CD4-positive, CD25-positive, alpha-beta regulatory T cell (primary cell): ENCODE measurements at regions not wholly inside any gene's neighbourhood (a gene's known extent, or its start where the extent isn't known, plus 50 kb on each side); places are given as distances from the start of the nearest gene placed in this dataset.
A peak's percentile ranks its signal among the peaks of the same experiment; 100 is the strongest.

Experiments
- ATAC-seq, 2 donors: fragments of 150-1000 bp; cut with Tn5 transposase; one replicate each; pipeline ENCODE4 v1.10.0; 2021; ENCODE audit warnings: low read depth in 2 of 2, moderate number of reproducible peaks in 2 of 2, moderate library complexity in 1 of 2
- DNase-seq, 3 donors: peaks; one replicate each; pipeline versions ENCODE4 v3.0.0 to v3.0.0-alpha.2; 2012 to 2022; ENCODE audit warnings: mixed read lengths in 1 of 3
- H3K27ac ChIP-seq: one replicate; pipeline ENCODE4 v1.7.0; 2013; ENCODE audit warnings: mild to moderate bottlenecking, low read length; ENCODE audit not compliant: insufficient read depth, poor library complexity, severe bottlenecking
- H3K27me3 ChIP-seq: one replicate; pipeline ENCODE4 v1.7.0; 2013; ENCODE audit warnings: low read length; ENCODE audit not compliant: control insufficient read depth, insufficient read depth
- H3K36me3 ChIP-seq: one replicate; pipeline ENCODE4 v1.7.0; 2013; ENCODE audit warnings: mild to moderate bottlenecking, low read length, moderate library complexity; ENCODE audit not compliant: control insufficient read depth, insufficient read depth
- H3K4me1 ChIP-seq: 2 replicates; pipeline ENCODE4 v1.7.0; 2013; ENCODE audit warnings: mild to moderate bottlenecking, low read length; ENCODE audit not compliant: insufficient read depth, control insufficient read depth, poor library complexity, severe bottlenecking
- H3K4me3 ChIP-seq: one replicate; pipeline ENCODE4 v1.7.0; 2013; ENCODE audit warnings: low read depth, mild to moderate bottlenecking, low read length, moderate library complexity
- H3K9me3 ChIP-seq, 2 experiments: 1 replicate in 1 of 2; 2 replicates in 1 of 2; pipeline ENCODE4 v1.7.0; 2013; ENCODE audit warnings: low read length in 2 of 2, mild to moderate bottlenecking in 1 of 2, moderate library complexity in 1 of 2; ENCODE audit not compliant: control insufficient read depth in 2 of 2
- H3K27ac Mint-ChIP-seq, 3 donors: one replicate each; pipeline ENCODE4 v1.8.0; 2020 to 2022; ENCODE audit warnings: mild to moderate bottlenecking in 3 of 3, mixed read lengths in 3 of 3, moderate library complexity in 2 of 3
- H3K27me3 Mint-ChIP-seq: one replicate; pipeline ENCODE4 v1.8.0; 2022; ENCODE audit warnings: mild to moderate bottlenecking, mixed read lengths
- H3K36me3 Mint-ChIP-seq: one replicate; pipeline ENCODE4 v1.8.0; 2020; ENCODE audit warnings: mixed read lengths
- H3K4me1 Mint-ChIP-seq, 4 donors: one replicate each; pipeline ENCODE4 v1.8.0; 2020 to 2022; ENCODE audit warnings: mixed read lengths in 4 of 4, mild to moderate bottlenecking in 1 of 4
- H3K4me3 Mint-ChIP-seq, 4 donors: one replicate each; pipeline ENCODE4 v1.8.0; 2020 to 2022; ENCODE audit warnings: mild to moderate bottlenecking in 4 of 4, mixed read lengths in 4 of 4, moderate library complexity in 3 of 4
- H3K9me3 Mint-ChIP-seq, 7 donors: one replicate each; pipeline ENCODE4 v1.8.0; 2020 to 2022; ENCODE audit warnings: mixed read lengths in 7 of 7, mild to moderate bottlenecking in 3 of 7, moderate library complexity in 2 of 7

DNA sequence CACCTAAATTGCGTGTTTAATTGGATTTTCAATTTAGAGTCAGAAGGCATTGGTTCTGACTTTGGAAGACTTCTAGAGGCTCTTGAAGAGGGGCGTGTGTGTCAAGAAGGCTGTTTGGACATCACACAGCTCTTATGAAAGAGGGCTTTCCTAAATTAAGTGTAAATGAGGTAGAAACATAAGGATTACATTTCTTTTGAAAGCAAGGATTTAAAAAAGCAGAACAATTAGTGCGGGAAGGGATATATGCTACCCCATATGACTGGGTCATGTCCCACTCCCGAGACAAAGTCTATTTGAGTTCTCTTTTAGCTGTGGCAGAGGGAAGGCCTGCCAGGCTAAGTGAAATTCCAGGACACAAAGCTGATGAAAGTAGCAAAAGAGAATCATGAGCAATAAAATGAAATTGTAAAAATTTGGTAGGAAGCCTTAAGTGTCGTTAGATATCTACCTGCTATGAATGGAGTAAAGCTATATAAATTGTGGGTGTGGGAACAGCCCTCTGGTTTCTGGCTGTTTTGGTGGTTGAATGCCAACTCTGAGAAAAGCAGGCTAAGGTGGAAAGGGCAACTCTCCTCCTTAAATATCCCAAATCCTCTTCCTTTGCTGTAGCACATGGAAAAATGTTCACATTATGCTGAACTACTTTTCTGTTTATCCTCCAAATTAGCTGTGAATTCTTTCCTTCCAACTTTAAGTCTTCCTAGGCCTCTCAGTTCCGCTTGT lies 100.6 kb upstream of the TSC22D2 start:
- no peak overlapping the region for H3K4me3 Mint-ChIP-seq
- no peaks in the 10 kb centered on the region for H3K9me3 ChIP-seq
- peaks cover 0 to 1% (median 0%) of the 10 kb centered on the region in 7 donors for H3K9me3 Mint-ChIP-seq
- H3K27ac Mint-ChIP-seq, result no peak overlapping the region
- ATAC-seq (no peak), DNase-seq (no peak)
- peaks cover 9% of the 10 kb centered on the region for H3K27me3 ChIP-seq
- no peaks in the 10 kb centered on the region for H3K36me3 Mint-ChIP-seq
- no peak overlapping the region for H3K4me3 ChIP-seq
- H3K36me3 ChIP-seq, result no peaks in the 10 kb centered on the region
- H3K4me1 ChIP-seq, result no peaks in the 10 kb centered on the region
- no peaks in the 10 kb centered on the region for H3K4me1 Mint-ChIP-seq
- H3K27me3 Mint-ChIP-seq, result peaks cover 8% of the 10 kb centered on the region
- H3K27ac ChIP-seq, result no peak overlapping the region

GRCh38 chr3:150306906-150307305 lies 101.2 kb upstream of the TSC22D2 start:
- Histone ChIP-seq H3K9me3 (no peaks in the 10 kb centered on the region), H3K27ac (no peak overlapping the region), H3K36me3 (no peaks in the 10 kb centered on the region), H3K27me3 (peaks cover 9% of the 10 kb centered on the region), H3K4me3 (no peak overlapping the region), H3K4me1 (no peaks in the 10 kb centered on the region)
- Mint-ChIP-seq H3K27me3 (peaks cover 12% of the 10 kb centered on the region), H3K4me1 (no peaks in the 10 kb centered on the region), H3K9me3 (peaks cover 0 to 1% (median 0%) of the 10 kb centered on the region in 7 donors), H3K27ac (no peak overlapping the region), H3K36me3 (no peaks in the 10 kb centered on the region), H3K4me3 (no peak overlapping the region)
- DNase-seq, result no peak
- no peak for ATAC-seq

DNA sequence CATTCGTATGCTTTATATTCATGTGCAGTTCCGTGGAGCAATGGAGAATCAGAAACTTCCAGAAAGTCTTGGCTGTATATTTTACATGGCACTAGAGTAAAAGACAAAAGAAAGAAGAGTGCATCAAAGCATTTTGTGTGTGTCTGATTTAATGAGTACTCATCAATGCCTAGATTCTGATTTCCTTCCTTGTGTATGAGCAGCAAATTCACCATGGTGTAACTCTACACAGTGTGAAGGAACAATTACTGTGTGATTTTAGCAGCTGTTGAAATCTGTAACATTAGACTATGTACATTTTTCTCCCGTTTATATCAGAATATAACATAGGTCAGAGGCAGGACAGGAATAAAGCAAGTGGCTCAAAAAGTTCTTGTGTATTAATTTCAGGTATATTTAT lies 102.0 kb upstream of the TSC22D2 start:
- ATAC-seq, result no peak
- DNase-seq, result no peak
- Mint-ChIP-seq H3K4me3 (no peak overlapping the region), H3K27ac (no peak overlapping the region), H3K9me3 (peaks cover 0 to 1% (median 0%) of the 10 kb centered on the region in 7 donors), H3K4me1 (no peaks in the 10 kb centered on the region), H3K27me3 (peaks cover 11% of the 10 kb centered on the region), H3K36me3 (no peaks in the 10 kb centered on the region)
- H3K4me1 ChIP-seq, result no peaks in the 10 kb centered on the region
- no peaks in the 10 kb centered on the region for H3K9me3 ChIP-seq
- H3K4me3 ChIP-seq, result no peak overlapping the region
- no peak overlapping the region for H3K27ac ChIP-seq
- H3K36me3 ChIP-seq, result no peaks in the 10 kb centered on the region
- H3K27me3 ChIP-seq, result peaks cover 9% of the 10 kb centered on the region

- ATAC-seq (no peak), DNase-seq (peak in 1 of 3 donors; percentile 22)
- Histone ChIP-seq H3K27me3 (peaks cover 12% of the 10 kb centered on the region), H3K9me3 (no peaks in the 10 kb centered on the region), H3K27ac (no peak overlapping the region), H3K4me1 (no peaks in the 10 kb centered on the region), H3K4me3 (no peak overlapping the region), H3K36me3 (no peaks in the 10 kb centered on the region)
- H3K9me3 Mint-ChIP-seq, result peaks cover 0 to 1% (median 0%) of the 10 kb centered on the region in 7 donors
- no peak overlapping the region for H3K27ac Mint-ChIP-seq
- no peak overlapping the region for H3K4me3 Mint-ChIP-seq
- no peaks in the 10 kb centered on the region for H3K4me1 Mint-ChIP-seq
- no peaks in the 10 kb centered on the region for H3K36me3 Mint-ChIP-seq
- peaks cover 17% of the 10 kb centered on the region for H3K27me3 Mint-ChIP-seq
These were observed 104.3 kb upstream of the TSC22D2 start for GRCh38 chr3:150303768-150304167.

- Mint-ChIP-seq H3K9me3 (peaks cover 0 to 1% (median 0%) of the 10 kb centered on the region in 7 donors), H3K36me3 (no peaks in the 10 kb centered on the region), H3K4me1 (no peaks in the 10 kb centered on the region), H3K27ac (no peak overlapping the region), H3K4me3 (no peak overlapping the region), H3K27me3 (peaks cover 19% of the 10 kb centered on the region)
- Histone ChIP-seq H3K36me3 (no peaks in the 10 kb centered on the region), H3K27ac (no peak overlapping the region), H3K9me3 (no peaks in the 10 kb centered on the region), H3K4me3 (no peak overlapping the region), H3K4me1 (no peaks in the 10 kb centered on the region), H3K27me3 (peaks cover 8% of the 10 kb centered on the region)
- ATAC-seq (no peak), DNase-seq (no peak)
These were observed 105.9 kb upstream of the TSC22D2 start for GRCh38 chr3:150302246-150302645.

DNA sequence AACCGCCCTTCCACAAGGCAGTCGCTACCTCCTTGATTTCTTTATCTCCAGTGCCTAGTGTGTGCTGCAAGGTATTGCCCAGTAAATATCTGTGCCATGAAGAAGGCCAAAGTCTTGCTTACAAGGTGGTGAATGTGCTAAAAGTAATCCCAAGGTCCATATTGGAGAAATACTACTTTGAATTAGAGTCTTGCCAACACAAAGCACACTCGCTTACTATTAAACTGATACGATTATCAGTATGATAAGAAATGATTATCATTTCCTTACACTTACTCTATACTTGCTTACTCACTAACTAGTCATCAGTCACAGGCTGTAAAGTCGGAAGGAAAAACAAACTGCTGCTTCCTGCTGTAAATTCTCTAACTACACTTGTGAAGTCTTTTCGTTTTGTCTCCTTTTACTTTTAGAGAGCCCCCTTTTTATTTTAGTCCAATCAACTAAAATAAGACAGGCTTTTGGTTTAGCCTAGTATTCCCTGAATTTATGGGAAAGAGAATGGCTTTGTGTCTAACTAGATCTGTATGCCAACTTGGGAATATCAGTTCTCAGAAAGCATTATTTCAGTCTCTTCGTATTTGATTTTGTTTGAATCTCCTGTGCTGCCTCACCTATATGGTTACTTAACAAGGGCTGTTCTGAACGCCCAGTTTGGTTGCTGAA lies 107.1 kb upstream of the TSC22D2 start:
- Histone ChIP-seq H3K27me3 (peaks cover 8% of the 10 kb centered on the region), H3K27ac (no peak overlapping the region), H3K4me1 (no peaks in the 10 kb centered on the region), H3K4me3 (no peak overlapping the region), H3K36me3 (no peaks in the 10 kb centered on the region), H3K9me3 (no peaks in the 10 kb centered on the region)
- Mint-ChIP-seq H3K4me3 (no peak overlapping the region), H3K27me3 (peaks cover 23% of the 10 kb centered on the region), H3K4me1 (no peaks in the 10 kb centered on the region), H3K9me3 (peaks cover 0 to 1% (median 0%) of the 10 kb centered on the region in 7 donors), H3K36me3 (no peaks in the 10 kb centered on the region), H3K27ac (no peak overlapping the region)
- ATAC-seq (no peak), DNase-seq (no peak)

DNA sequence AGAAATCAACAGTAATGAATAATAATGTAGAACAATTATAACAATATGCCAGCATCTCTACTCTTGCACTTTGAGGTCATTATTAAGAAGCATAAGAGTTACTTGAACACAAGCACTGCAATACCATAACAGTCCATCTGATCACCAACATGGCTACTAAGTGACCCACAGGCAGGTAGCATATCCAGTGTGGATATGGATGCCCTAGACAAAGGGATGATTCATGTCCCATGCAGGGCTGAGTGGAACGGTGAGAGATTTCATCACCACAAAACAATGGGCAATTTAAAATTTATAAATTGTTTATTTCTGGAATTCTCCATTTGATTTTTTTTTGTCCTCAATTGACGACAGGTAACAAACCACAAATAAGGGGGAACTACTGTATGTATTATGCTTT lies 107.7 kb upstream of the TSC22D2 start:
- H3K4me1 Mint-ChIP-seq, result no peaks in the 10 kb centered on the region
- H3K27me3 ChIP-seq, result peaks cover 8% of the 10 kb centered on the region
- peaks cover 23% of the 10 kb centered on the region for H3K27me3 Mint-ChIP-seq
- H3K9me3 ChIP-seq, result no peaks in the 10 kb centered on the region
- H3K27ac Mint-ChIP-seq, result no peak overlapping the region
- DNase-seq (no peak), ATAC-seq (no peak)
- H3K9me3 Mint-ChIP-seq, result peaks cover 0 to 1% (median 0%) of the 10 kb centered on the region in 7 donors
- H3K4me3 ChIP-seq, result no peak overlapping the region
- no peaks in the 10 kb centered on the region for H3K36me3 ChIP-seq
- H3K27ac ChIP-seq, result no peak overlapping the region
- H3K36me3 Mint-ChIP-seq, result no peaks in the 10 kb centered on the region
- H3K4me1 ChIP-seq, result no peaks in the 10 kb centered on the region
- no peak overlapping the region for H3K4me3 Mint-ChIP-seq

DNA sequence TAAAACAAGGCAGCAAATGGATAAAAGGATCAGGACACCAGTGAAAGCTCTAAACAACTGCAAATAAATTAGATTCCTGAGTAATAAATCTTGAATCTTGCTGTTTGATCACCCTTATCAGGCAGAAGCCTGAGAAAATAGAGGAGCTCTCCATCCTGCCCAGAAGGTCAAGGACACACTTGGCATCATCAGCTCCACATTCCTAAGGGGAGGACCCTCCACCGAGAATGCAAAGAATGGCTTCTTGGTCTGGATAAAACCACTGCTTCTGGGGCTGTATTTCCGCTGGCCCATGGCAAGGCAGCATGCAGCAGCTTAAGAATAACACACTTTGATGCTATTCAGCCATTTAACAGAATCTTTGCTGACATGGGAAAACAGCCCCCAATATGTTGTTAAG lies 108.9 kb upstream of the TSC22D2 start:
- no peaks in the 10 kb centered on the region for H3K9me3 ChIP-seq
- DNase-seq (no peak), ATAC-seq (no peak)
- Mint-ChIP-seq H3K4me3 (no peak overlapping the region), H3K36me3 (no peaks in the 10 kb centered on the region), H3K27me3 (peaks cover 23% of the 10 kb centered on the region), H3K27ac (no peak overlapping the region), H3K4me1 (no peaks in the 10 kb centered on the region), H3K9me3 (peaks cover 0 to 1% (median 0%) of the 10 kb centered on the region in 7 donors)
- no peaks in the 10 kb centered on the region for H3K4me1 ChIP-seq
- H3K4me3 ChIP-seq, result no peak overlapping the region
- H3K27ac ChIP-seq, result no peak overlapping the region
- peaks cover 6% of the 10 kb centered on the region for H3K27me3 ChIP-seq
- no peaks in the 10 kb centered on the region for H3K36me3 ChIP-seq
